ENCODE measurements at regions not wholly inside any gene's neighbourhood (a gene's known extent, or its start where the extent isn't known, plus 50 kb on each side); places are given as distances from the start of the nearest gene placed in this dataset.

DNA sequence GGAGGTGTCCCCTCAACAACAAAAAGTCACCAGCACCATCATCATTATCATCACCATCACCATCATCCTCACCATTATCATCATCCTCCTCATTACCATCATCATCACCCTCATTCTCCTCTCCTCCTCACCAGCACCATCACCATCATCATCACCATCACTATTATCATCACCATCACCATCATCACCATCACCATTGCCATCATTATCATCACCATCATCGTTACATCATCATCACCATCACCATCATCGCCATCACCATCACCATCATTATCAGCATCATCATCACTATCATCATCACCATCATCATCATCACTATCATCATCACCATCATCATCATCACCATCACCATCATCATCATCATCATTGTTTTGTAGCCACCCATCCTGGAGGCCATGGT lies 212.6 kb downstream of the MN1 start:
- Histone ChIP-seq H3K27me3 (no peaks in the 10 kb centered on the region), H3K36me3 (no peaks in the 10 kb centered on the region), H3K27ac (no peak overlapping the region), H3K9me3 (no peaks in the 10 kb centered on the region), H3K4me3 (no peak overlapping the region), H3K4me1 (no peaks in the 10 kb centered on the region)
- DNase-seq (no peak), ATAC-seq (no peak)
- intact Hi-C loops (cut with DNase I) = no loop called here
- TF ChIP-seq, protein P1, sequence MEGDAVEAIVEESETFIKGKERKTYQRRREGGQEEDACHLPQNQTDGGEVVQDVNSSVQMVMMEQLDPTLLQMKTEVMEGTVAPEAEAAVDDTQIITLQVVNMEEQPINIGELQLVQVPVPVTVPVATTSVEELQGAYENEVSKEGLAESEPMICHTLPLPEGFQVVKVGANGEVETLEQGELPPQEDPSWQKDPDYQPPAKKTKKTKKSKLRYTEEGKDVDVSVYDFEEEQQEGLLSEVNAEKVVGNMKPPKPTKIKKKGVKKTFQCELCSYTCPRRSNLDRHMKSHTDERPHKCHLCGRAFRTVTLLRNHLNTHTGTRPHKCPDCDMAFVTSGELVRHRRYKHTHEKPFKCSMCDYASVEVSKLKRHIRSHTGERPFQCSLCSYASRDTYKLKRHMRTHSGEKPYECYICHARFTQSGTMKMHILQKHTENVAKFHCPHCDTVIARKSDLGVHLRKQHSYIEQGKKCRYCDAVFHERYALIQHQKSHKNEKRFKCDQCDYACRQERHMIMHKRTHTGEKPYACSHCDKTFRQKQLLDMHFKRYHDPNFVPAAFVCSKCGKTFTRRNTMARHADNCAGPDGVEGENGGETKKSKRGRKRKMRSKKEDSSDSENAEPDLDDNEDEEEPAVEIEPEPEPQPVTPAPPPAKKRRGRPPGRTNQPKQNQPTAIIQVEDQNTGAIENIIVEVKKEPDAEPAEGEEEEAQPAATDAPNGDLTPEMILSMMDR (IDR thresholded peaks at IDR 0.05) = no peak

DNA sequence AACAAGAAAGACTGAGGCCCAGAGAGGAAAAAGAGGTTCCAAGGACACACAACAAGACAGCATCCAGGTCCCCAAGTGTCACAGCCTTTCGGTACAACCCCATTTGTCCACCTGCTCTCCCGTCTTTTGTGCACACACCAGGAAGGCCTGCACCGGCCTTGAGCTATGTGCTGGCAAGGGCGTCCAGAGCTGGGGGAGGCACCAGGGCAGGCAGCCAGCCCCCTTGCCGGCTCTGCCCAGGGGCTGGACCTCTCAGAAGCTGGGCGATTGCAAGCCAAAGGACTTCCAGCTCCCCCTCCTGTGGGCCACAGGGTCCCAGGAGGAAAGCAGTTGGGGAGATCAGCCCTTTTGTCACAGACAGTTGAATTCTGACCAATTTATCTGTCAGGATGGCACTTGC lies 210.5 kb downstream of the MN1 start:
- no peak overlapping the region for H3K27ac ChIP-seq
- intact Hi-C loops (cut with DNase I) = no loop called here
- no peaks in the 10 kb centered on the region for H3K36me3 ChIP-seq
- no peaks in the 10 kb centered on the region for H3K4me1 ChIP-seq
- H3K9me3 ChIP-seq = no peaks in the 10 kb centered on the region
- no peak for DNase-seq
- H3K4me3 ChIP-seq = no peak overlapping the region
- no peaks in the 10 kb centered on the region for H3K27me3 ChIP-seq
- TF ChIP-seq, protein P1 (IDR thresholded peaks at IDR 0.05) = no peak
- ATAC-seq = no peak

DNA sequence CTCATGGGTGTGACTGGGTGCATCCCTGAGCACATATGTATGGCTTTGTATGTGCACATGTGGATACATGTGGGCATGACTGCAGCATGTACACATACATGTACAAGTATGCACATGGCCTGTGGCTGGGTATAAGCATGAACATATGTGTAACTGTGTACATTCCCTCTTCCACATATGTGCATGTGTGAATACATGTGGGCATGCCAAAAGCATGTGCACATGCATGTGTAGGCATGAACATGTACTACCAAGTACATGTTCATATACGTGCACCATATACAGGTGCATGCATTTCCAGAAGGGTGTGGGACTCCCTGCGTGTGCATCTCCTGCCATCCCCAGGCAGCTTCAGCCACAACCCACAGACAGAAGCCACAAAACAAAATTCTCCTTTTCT lies 208.2 kb downstream of the MN1 start:
- H3K4me3 ChIP-seq = no peak overlapping the region
- TF ChIP-seq, protein P1 (IDR thresholded peaks at IDR 0.05) = no peak
- ATAC-seq (no peak), DNase-seq (no peak)
- H3K27ac ChIP-seq = no peak overlapping the region
- intact Hi-C loops (cut with DNase I) = no loop called here
- H3K27me3 ChIP-seq = no peaks in the 10 kb centered on the region
- H3K4me1 ChIP-seq = no peaks in the 10 kb centered on the region
- no peaks in the 10 kb centered on the region for H3K36me3 ChIP-seq
- no peaks in the 10 kb centered on the region for H3K9me3 ChIP-seq

DNA sequence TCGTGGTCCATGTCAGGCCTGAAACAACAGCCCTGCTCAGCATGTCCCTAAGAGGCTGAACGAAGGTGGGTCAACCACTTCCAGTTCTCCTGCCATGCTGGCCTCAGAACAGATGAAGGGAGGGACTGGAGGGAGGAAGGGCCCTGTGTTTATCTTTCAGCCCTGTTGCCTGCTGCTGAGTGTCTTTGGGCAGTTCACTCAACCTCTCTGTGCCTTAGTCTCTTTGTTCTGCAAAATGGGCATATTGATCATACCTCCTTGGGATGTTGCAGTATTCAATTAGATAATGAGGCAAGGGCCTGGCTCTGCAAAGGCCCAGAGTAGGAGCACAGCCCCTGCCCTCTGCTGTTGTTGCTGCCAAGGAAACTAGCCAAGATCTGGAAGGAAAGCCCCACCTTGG lies 207.5 kb downstream of the MN1 start:
- no peaks in the 10 kb centered on the region for H3K27me3 ChIP-seq
- H3K4me1 ChIP-seq = no peaks in the 10 kb centered on the region
- ATAC-seq (no peak), DNase-seq (no peak)
- TF ChIP-seq, protein P1 (IDR thresholded peaks at IDR 0.05) = no peak
- H3K4me3 ChIP-seq = no peak overlapping the region
- no peak overlapping the region for H3K27ac ChIP-seq
- no peaks in the 10 kb centered on the region for H3K9me3 ChIP-seq
- H3K36me3 ChIP-seq = no peaks in the 10 kb centered on the region
- intact Hi-C loops (cut with DNase I) = no loop called here

DNA sequence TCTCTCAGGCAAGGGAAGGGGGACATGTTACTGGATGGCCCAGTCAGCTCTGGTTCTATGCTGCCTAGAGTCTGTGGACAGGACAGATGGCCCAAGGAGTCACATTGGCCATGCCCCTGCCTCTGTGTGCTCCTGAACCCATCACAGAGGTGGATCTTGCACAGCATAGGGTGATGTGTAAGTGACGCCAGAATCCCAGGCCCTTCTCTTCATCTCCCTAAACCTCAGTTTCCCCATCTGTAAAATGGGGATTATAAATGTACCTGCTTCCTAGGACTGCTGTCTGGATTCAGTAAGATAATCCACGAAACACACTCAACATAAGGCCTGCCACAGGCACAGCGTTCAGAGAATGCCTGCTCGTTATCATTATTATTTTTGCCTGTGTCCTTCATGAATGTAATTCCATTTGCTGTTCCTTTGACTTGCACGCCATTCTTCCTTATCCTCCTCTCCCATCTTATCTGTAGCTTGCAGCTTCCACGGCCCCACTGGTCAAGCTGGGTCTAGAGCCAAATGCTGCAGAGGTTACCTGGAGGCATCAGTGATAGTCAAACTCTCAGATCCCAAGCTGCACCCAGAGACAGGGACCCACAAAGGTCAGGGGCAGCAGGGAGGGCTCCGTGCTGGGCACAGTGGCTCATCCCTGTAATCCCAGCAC lies 207.0 kb downstream of the MN1 start:
- no peaks in the 10 kb centered on the region for H3K27me3 ChIP-seq
- H3K36me3 ChIP-seq = no peaks in the 10 kb centered on the region
- no peaks in the 10 kb centered on the region for H3K4me1 ChIP-seq
- TF ChIP-seq, protein P1 (IDR thresholded peaks at IDR 0.05) = no peak
- ATAC-seq = no peak
- intact Hi-C loops (cut with DNase I) = no loop called here
- H3K9me3 ChIP-seq = no peaks in the 10 kb centered on the region
- no peak overlapping the region for H3K27ac ChIP-seq
- no peak for DNase-seq
- H3K4me3 ChIP-seq = no peak overlapping the region
